Keratinocyte (primary cell): ENCODE measurements at regions not wholly inside any gene's neighbourhood (a gene's known extent, or its start where the extent isn't known, plus 50 kb on each side); places are given as distances from the start of the nearest gene placed in this dataset.
"Not testable (repeated sequence)": the region's sequence is repeated elsewhere in the genome, so short reads cannot be mapped to it uniquely, and the experiment has no call there.

Experiments
- DNase-seq: peaks from one replicate; pipeline ENCODE4 v3.0.0-alpha.2; 2011; ENCODE audit warnings: low read depth, missing footprints, low spot score
- FAIRE-seq: peaks from 2 replicates; lab custom pipeline; 2011; peaks lifted over from hg19 to GRCh38; lab: Jason Lieb, UNC
- H2AFZ ChIP-seq: 2 replicates; pipeline ENCODE4 v1.6.0; 2012; ENCODE audit warnings: low read length, control low read depth, inconsistent platforms; ENCODE audit not compliant: control insufficient read depth
- H3K27ac ChIP-seq: 2 replicates; pipeline ENCODE4 v1.5.1; 2011; ENCODE audit warnings: low read length; ENCODE audit not compliant: control insufficient read depth, insufficient read depth
- H3K27me3 ChIP-seq: 3 replicates; pipeline ENCODE4 v1.6.0; 2011; ENCODE audit warnings: low read length; ENCODE audit not compliant: control insufficient read depth, insufficient read depth; ENCODE audit errors: extremely low read depth
- H3K36me3 ChIP-seq, 2 experiments: 2 replicates in 1 of 2; 3 replicates in 1 of 2; pipeline ENCODE4 v1.5.1; 2011; ENCODE audit warnings: low read length in 2 of 2, mild to moderate bottlenecking in 1 of 2; ENCODE audit not compliant: control insufficient read depth in 2 of 2, insufficient read depth in 2 of 2; ENCODE audit errors: extremely low read depth in 1 of 2
- H3K4me1 ChIP-seq: 3 replicates; pipeline ENCODE4 v1.5.1; 2011; ENCODE audit warnings: low read length; ENCODE audit not compliant: control insufficient read depth, insufficient read depth; ENCODE audit errors: extremely low read depth
- H3K4me2 ChIP-seq: 3 replicates; pipeline ENCODE4 v1.6.0; 2011; ENCODE audit warnings: low read depth, low read length; ENCODE audit not compliant: control insufficient read depth, insufficient read depth; ENCODE audit errors: extremely low read depth
- H3K4me3 ChIP-seq, 3 experiments: fragments of 200-600 bp in 1 of 3; sonication (generic) in 1 of 3; 2 replicates in 2 of 3; 3 replicates in 1 of 3; pipeline ENCODE4 v1.5.1; 2011 to 2016; ENCODE audit warnings: low read length in 3 of 3, mild to moderate bottlenecking in 3 of 3, control low read depth in 2 of 3, inconsistent platforms in 1 of 3, low read depth in 1 of 3, mixed read lengths in 1 of 3, mixed run types in 1 of 3, moderate library complexity in 1 of 3; ENCODE audit not compliant: control insufficient read depth in 2 of 3, insufficient read depth in 2 of 3; ENCODE audit errors: extremely low read depth in 1 of 3
- H3K79me2 ChIP-seq: 2 replicates; pipeline ENCODE4 v1.6.0; 2012; ENCODE audit warnings: low read length; ENCODE audit not compliant: control insufficient read depth, insufficient read depth
- H3K9ac ChIP-seq: 3 replicates; pipeline ENCODE4 v1.6.0; 2011; ENCODE audit warnings: low read length; ENCODE audit not compliant: control insufficient read depth, insufficient read depth; ENCODE audit errors: extremely low read depth
- H3K9me1 ChIP-seq: 3 replicates; pipeline ENCODE4 v1.6.0; 2011; ENCODE audit warnings: low read length; ENCODE audit not compliant: control insufficient read depth, insufficient read depth; ENCODE audit errors: extremely low read depth
- H3K9me3 ChIP-seq: 2 replicates; pipeline ENCODE4 v1.5.1; 2012; ENCODE audit warnings: low read depth, low read length; ENCODE audit not compliant: control insufficient read depth
- H4K20me1 ChIP-seq: 3 replicates; pipeline ENCODE4 v1.6.0; 2011; ENCODE audit warnings: low read length; ENCODE audit not compliant: control insufficient read depth, insufficient read depth; ENCODE audit errors: extremely low read depth
- EZH2 ChIP-seq: IDR thresholded peaks from one replicate; pipeline ENCODE4 v1.6.1; 2012; ENCODE audit warnings: inconsistent platforms, mild to moderate bottlenecking, low read length, moderate library complexity
- dilution Hi-C: fragments of 300-500 bp; cut with MboI; formaldehyde crosslinking; loops from one replicate; pipeline ENCODE4 v1.7.0; 2020; ENCODE audit warnings: low sequenced_read_pairs; ENCODE audit not compliant: extremely low pct_ligation_motif_present
- TF ChIP-seq, protein P1 (sequence below), 3 experiments: IDR thresholded peaks in 1 of 3; conservative IDR thresholded peaks in 1 of 3; optimal IDR thresholded peaks in 1 of 3; 2 replicates in 2 of 3; 3 replicates in 1 of 3; pipeline versions ENCODE3 to v1.5.1; 2011; ENCODE audit warnings: low read length in 3 of 3, mild to moderate bottlenecking in 3 of 3, moderate library complexity in 2 of 3, control low read depth in 1 of 3, inconsistent platforms in 1 of 3; ENCODE audit not compliant: insufficient read depth in 2 of 3; ENCODE audit errors: extremely low read depth in 1 of 3

GRCh38 chr7:42561797-42562196 is 324.8 kb upstream of the GLI3 start:
- no peak for FAIRE-seq
- dilution Hi-C loops = no loop called here

GRCh38 chr7:42560866-42561265 is 323.9 kb upstream of the GLI3 start:
- H3K79me2 ChIP-seq = no peaks in the 10 kb centered on the region
- no peaks in the 10 kb centered on the region for H3K9me3 ChIP-seq
- FAIRE-seq (no peak), DNase-seq (no peak)
- H3K27me3 ChIP-seq = no peaks in the 10 kb centered on the region
- H3K4me3 ChIP-seq = no peak overlapping the region
- H2AFZ ChIP-seq = no peak overlapping the region
- no peaks in the 10 kb centered on the region for H4K20me1 ChIP-seq
- TF ChIP-seq, protein P1, sequence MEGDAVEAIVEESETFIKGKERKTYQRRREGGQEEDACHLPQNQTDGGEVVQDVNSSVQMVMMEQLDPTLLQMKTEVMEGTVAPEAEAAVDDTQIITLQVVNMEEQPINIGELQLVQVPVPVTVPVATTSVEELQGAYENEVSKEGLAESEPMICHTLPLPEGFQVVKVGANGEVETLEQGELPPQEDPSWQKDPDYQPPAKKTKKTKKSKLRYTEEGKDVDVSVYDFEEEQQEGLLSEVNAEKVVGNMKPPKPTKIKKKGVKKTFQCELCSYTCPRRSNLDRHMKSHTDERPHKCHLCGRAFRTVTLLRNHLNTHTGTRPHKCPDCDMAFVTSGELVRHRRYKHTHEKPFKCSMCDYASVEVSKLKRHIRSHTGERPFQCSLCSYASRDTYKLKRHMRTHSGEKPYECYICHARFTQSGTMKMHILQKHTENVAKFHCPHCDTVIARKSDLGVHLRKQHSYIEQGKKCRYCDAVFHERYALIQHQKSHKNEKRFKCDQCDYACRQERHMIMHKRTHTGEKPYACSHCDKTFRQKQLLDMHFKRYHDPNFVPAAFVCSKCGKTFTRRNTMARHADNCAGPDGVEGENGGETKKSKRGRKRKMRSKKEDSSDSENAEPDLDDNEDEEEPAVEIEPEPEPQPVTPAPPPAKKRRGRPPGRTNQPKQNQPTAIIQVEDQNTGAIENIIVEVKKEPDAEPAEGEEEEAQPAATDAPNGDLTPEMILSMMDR (optimal IDR thresholded peaks at IDR 0.05 in 1 of 3, IDR thresholded peaks at IDR 0.05 in 1 of 3, conservative IDR thresholded peaks at IDR 0.05 in 1 of 3; ENCODE audit: extremely low read depth in 1 of 3, insufficient read depth in 2 of 3, low read length in 3 of 3) = no peak
- TF ChIP-seq EZH2 = no peak
- no peaks in the 10 kb centered on the region for H3K36me3 ChIP-seq
- dilution Hi-C loops = no loop called here
- H3K9ac ChIP-seq = no peak overlapping the region
- H3K4me1 ChIP-seq = peaks cover 6% of the 10 kb centered on the region
- no peaks in the 10 kb centered on the region for H3K9me1 ChIP-seq
- H3K27ac ChIP-seq = no peak overlapping the region
- no peak overlapping the region for H3K4me2 ChIP-seq

More at GRCh38 chr7:42561797-42562196, 324.8 kb upstream of the GLI3 start:
- no peaks in the 10 kb centered on the region for H3K27me3 ChIP-seq
- TF ChIP-seq, protein P1 (optimal IDR thresholded peaks at IDR 0.05 in 1 of 3, IDR thresholded peaks at IDR 0.05 in 1 of 3, conservative IDR thresholded peaks at IDR 0.05 in 1 of 3; ENCODE audit: extremely low read depth in 1 of 3, insufficient read depth in 2 of 3, low read length in 3 of 3) = no peak
- no peak for TF ChIP-seq EZH2
- no peaks in the 10 kb centered on the region for H4K20me1 ChIP-seq
- no peaks in the 10 kb centered on the region for H3K9me1 ChIP-seq
- DNase-seq = peak; percentile 9
- H3K4me3 ChIP-seq = no peak overlapping the region
- H3K36me3 ChIP-seq = no peaks in the 10 kb centered on the region
- H3K4me2 ChIP-seq = no peak overlapping the region
- H3K4me1 ChIP-seq = peaks cover 6% of the 10 kb centered on the region
- no peak overlapping the region for H2AFZ ChIP-seq
- no peaks in the 10 kb centered on the region for H3K79me2 ChIP-seq
- H3K9me3 ChIP-seq = no peaks in the 10 kb centered on the region
- no peak overlapping the region for H3K9ac ChIP-seq
- no peak overlapping the region for H3K27ac ChIP-seq

GRCh38 chr7:42554932-42555331 is 317.9 kb upstream of the GLI3 start:
- H3K4me2 ChIP-seq, H3K27ac ChIP-seq, H3K9me1 ChIP-seq, dilution Hi-C loops, H3K9me3 ChIP-seq, DNase-seq, FAIRE-seq, H3K27me3 ChIP-seq, H3K79me2 ChIP-seq, H3K4me3 ChIP-seq, H3K36me3 ChIP-seq, H4K20me1 ChIP-seq, H2AFZ ChIP-seq, H3K9ac ChIP-seq: not testable (repeated sequence)
- peaks cover 24% of the 10 kb centered on the region for H3K4me1 ChIP-seq
